ENCODE measurements at regions not wholly inside any gene's neighbourhood (a gene's known extent, or its start where the extent isn't known, plus 50 kb on each side); places are given as distances from the start of the nearest gene placed in this dataset.

- H3K4me1 ChIP-seq, result no peaks in the 10 kb centered on the region
- H3K27ac ChIP-seq, result no peak overlapping the region
- H3K27me3 ChIP-seq, result peaks cover 0 to 15% (median 0%) of the 10 kb centered on the region in 7 donors
- TF ChIP-seq CTCF (IDR thresholded peaks at IDR 0.05), result no peak
- DNase-seq (no peak), ATAC-seq (no peak)
- no peak overlapping the region for H3K4me3 ChIP-seq
- 27 to 32% methylated on average over 6 of the region's 6 CpGs for WGBS, 2 donors
- intact Hi-C loops (cut with DNase I), result no loop called here
- H3K9me3 ChIP-seq, result no peaks in the 10 kb centered on the region
- H3K36me3 ChIP-seq, result no peaks in the 10 kb centered on the region
Measured at GRCh38 chr2:198408171-198408570, 603.8 kb downstream of the PLCL1 start.

- Histone ChIP-seq H3K27me3 (peaks cover 0 to 15% (median 0%) of the 10 kb centered on the region in 7 donors), H3K4me1 (no peaks in the 10 kb centered on the region), H3K36me3 (no peaks in the 10 kb centered on the region), H3K27ac (no peak overlapping the region), H3K9me3 (no peaks in the 10 kb centered on the region), H3K4me3 (no peak overlapping the region)
- ATAC-seq (no peak), DNase-seq (no peak)
- intact Hi-C loops (cut with DNase I), result no loop called here
- TF ChIP-seq CTCF (IDR thresholded peaks at IDR 0.05), result no peak
Measured at GRCh38 chr2:198405311-198405710, 600.9 kb downstream of the PLCL1 start.

DNA sequence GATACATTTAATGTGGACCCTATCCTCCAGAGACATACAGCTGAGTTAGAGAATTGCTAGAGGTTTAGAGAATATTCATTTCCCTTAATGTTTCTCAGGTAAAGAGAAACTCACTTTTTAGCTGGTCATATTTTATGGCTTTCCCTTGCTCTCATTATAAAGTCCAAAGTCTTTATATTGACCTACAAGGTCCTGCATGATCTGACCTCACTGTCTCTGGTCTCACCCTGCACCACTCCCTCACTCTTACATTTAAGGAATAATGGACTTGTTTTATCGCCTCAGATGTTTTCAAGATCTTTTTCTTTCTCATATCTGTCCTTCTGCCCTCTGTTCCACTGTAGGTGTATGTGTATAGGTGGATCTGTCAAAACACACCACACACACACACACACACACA is 597.3 kb downstream of the PLCL1 start:
- no peak for DNase-seq
- Histone ChIP-seq H3K4me3 (no peak overlapping the region), H3K27ac (no peak overlapping the region), H3K9me3 (no peaks in the 10 kb centered on the region), H3K27me3 (peaks cover 0 to 8% (median 0%) of the 10 kb centered on the region in 7 donors), H3K36me3 (no peaks in the 10 kb centered on the region), H3K4me1 (no peaks in the 10 kb centered on the region)
- WGBS, 2 donors, result 85 to 87% methylated on average over 1 of the region's 1 CpG
- TF ChIP-seq CTCF (IDR thresholded peaks at IDR 0.05), result no peak
- intact Hi-C loops (cut with DNase I), result no loop called here
- no peak for ATAC-seq

DNA sequence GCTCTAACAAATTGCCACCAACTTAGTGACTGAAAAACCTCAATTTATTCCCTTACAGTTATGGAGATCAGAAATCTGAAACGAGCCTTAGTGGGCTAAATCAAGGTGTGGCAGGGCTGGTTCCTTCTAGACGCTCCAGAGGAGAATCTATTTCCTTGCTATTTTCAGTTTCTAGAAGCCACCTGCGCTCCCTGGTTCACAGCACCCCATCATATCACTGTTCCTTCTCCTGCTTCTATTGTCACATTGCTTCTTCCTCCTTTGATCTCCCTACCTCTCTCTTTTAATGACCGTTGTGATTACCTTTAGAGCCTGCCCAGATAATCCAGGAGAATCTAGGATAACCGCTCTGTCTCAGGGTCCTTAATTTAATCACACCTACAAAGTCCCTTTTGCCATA is 596.6 kb downstream of the PLCL1 start:
- no peak overlapping the region for H3K4me3 ChIP-seq
- intact Hi-C loops (cut with DNase I), result no loop called here

More for the DNA sequence above, 596.6 kb downstream of the PLCL1 start:
- Histone ChIP-seq H3K36me3 (no peaks in the 10 kb centered on the region), H3K27me3 (peaks cover 0 to 9% (median 0%) of the 10 kb centered on the region in 7 donors), H3K9me3 (no peaks in the 10 kb centered on the region), H3K4me1 (no peaks in the 10 kb centered on the region), H3K27ac (no peak overlapping the region)
- 62 to 66% methylated on average over 5 of the region's 5 CpGs for WGBS, 2 donors
- ATAC-seq (no peak), DNase-seq (no peak)
- no peak for TF ChIP-seq CTCF (IDR thresholded peaks at IDR 0.05)
